ENCODE measurements at regions not wholly inside any gene's neighbourhood (a gene's known extent, or its start where the extent isn't known, plus 50 kb on each side); places are given as distances from the start of the nearest gene placed in this dataset.
"Not testable (repeated sequence)": the region's sequence is repeated elsewhere in the genome, so short reads cannot be mapped to it uniquely, and the experiment has no call there.

GRCh38 chr5:53160895-53161294 is 51.3 kb upstream of the MOCS2 start:
- DNase-seq = no peak

- no peak for DNase-seq
Observed at GRCh38 chr5:53161876-53162275, 52.3 kb upstream of the MOCS2 start.

DNA sequence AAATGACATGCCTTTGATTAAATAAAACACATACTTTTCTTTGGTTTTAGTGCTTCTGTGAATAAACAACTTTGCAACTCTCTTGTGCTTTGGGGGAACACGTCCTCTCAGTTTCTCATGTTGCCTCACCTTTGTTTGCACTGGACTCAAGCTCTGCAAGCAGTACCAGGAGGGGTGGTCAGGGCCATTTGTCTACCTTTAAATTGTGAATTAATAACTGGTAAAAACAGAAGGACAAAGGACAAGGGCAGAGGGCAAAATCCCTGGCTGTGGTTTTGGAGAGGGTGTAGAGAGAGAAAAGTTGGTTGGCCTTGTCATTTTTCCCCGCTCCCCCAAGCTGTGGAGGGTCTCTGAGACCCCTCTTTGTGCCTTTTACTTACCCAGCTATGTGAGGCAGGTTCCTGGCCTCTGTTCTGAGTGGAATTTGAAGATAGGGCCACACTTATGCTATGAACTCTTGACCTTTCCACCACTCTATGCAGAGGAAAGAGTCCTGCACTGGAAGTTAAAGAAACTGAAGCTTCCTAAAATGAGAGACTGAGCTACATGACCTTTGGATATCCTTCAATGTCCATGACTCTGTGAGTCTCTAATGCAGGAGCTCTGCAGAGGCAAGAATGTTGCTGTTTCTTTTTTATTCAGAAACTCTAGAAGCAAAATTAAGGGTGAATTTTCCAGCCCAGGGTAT is 55.1 kb upstream of the MOCS2 start:
- DNase-seq = no peak

GRCh38 chr5:53165431-53166182 is 56.0 kb upstream of the MOCS2 start:
- DNase-seq = peak in 1 of 2 donors; percentile 37

- DNase-seq = peak in 1 of 2 donors; percentile 55
Observed at GRCh38 chr5:53166183-53166495, 56.6 kb upstream of the MOCS2 start.

- no peak for DNase-seq
Observed at GRCh38 chr5:53167836-53168235, 58.3 kb upstream of the MOCS2 start.

DNA sequence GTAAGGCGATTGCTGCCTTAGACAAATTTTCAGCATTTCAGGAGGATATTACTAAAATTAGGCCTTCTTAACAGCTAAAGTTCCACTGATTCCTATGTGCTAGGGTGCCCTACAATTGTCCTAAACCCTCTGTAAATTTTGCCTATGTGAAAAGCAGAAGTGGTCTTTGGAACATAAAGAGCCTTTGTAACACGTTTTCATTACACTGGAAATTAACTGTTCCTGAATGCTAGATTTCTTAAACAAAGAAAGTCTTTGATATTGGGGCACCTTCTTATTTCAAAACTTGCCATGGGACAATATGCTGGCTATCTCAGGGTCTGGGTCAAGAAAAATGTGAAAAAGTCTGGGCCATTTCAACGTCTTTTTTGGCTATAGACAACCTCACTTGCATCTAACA is 60.4 kb upstream of the MOCS2 start:
- DNase-seq = no peak

- no peak for DNase-seq
Observed at GRCh38 chr5:53170746-53171349, 61.3 kb upstream of the MOCS2 start.

DNA sequence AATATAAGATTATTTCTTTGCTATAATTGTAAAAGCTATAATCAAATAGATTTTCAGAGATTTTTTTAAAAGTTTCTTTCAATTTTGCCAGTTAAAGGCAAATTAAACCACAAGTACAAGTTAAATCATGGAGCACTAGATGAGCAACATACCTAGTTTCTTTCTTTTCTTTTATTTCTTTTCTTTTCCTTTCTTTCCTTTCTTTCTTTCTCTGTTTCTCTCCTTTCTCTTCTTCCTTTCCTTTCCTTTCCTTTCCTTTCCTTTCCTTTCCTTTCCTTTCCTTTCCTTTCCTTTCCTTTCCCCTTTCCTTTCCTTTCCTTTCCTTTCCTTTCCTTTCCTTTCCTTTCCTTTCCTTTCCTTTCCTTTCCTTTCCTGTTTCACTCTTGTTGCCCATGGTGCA is 62.5 kb upstream of the MOCS2 start:
- DNase-seq = not testable (repeated sequence)

GRCh38 chr5:53172630-53173029 is 63.1 kb upstream of the MOCS2 start:
- no peak for DNase-seq

GRCh38 chr5:53173083-53173482 is 63.5 kb upstream of the MOCS2 start:
- DNase-seq = no peak

DNA sequence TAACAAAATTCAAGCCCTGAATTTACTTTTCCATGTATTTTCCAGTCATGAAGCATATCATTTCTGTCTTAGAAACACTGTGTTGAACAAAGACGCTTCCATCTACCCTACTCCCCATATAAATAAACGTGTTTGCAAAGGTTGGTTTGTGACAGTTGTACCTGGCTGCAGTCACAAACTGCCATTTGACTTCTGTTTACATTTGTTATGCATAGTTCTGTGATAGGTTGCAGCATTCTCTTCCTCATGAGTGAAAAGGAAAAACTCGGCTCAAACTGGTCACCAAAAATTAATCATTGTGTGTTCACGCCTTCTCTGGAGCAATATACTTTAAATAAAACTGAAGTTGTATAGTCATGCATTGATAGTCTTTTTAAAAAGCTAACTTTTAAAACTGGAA is 69.3 kb upstream of the MOCS2 start:
- DNase-seq = no peak

- no peak for DNase-seq
Observed at GRCh38 chr5:53179691-53180090, 70.1 kb upstream of the MOCS2 start.

DNA sequence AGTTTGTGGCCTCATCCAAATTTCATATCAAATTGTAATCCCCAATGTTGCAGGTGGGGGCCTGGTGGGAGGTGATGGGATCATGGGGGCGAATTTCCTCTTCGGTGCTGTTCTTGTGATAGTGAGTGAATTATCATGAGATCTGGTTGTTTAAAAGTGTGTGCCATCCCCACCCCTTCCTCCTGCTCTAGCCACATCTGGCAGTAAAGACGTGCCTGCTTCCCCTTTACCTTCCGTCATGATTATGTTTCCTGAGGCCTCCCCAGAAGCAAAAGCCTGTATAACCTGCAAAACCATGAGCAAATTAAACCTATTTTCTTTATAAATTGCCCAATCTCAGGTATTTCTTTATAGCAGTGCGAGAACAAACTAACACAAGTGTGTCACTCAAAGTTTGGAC is 71.0 kb upstream of the MOCS2 start:
- no peak for DNase-seq

DNA sequence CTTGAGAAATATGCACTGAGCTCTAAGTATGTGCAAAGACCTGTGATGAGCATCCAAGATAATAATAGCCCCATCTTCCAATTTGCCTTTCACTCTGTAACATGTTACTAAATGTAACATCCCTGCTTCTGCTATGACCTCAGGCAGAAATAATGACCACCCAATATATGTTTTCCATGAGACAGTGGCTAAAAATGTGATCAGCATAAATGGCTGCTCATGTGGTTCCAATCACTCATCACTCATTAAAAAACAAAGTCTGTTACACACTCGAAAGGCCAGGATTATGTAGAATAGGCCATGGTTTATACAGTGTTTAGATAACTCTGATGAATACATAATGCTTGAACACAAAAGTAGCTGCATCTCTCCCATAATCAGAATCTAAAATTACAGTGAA is 71.4 kb upstream of the MOCS2 start:
- DNase-seq = no peak

- no peak for DNase-seq
Observed at GRCh38 chr5:53183880-53184279, 74.3 kb upstream of the MOCS2 start.

- DNase-seq = no peak
Observed at GRCh38 chr5:53191548-53192165, 82.1 kb upstream of the MOCS2 start.

- no peak for DNase-seq
Observed at GRCh38 chr5:53194086-53194485, 84.5 kb upstream of the MOCS2 start.

DNA sequence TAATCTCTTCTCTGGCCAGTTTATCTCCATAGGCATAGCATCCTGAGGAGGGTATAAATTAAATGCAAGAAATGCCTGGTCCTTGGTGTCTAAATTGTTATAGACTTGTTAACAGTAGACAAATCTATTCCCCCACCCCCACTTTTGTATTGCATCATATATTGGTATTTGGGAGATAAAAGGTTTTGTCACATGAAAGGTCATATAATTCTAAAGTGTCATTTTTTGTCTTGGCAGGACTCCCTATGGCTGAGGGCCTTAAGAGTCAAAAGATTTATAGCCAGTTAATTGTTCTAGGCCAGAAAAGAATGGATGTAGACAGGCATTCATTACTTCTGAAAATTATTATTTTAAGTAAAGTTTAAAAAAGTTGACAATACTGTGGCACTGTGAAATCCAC is 90.3 kb upstream of the MOCS2 start:
- no peak for DNase-seq

GRCh38 chr5:53200306-53200705 is 90.7 kb upstream of the MOCS2 start:
- DNase-seq = no peak

DNA sequence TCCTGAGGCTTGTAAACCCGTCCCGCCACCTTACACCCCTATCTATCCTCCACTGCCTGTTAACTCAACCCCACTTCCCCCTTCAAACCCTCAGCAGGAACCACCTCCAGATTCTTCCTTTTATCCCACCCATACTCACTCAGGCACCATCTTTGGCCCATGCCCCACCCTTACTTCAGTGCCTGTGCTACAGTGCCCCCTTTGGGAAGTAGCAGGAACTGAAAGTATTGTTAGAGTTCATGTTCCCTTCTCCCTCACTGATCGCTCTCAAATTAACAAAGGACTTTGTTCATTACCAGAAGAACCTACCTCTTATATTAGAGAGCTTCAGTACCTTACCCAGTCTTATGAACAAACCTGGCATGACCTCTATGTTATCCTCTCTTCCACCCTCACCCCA is 92.2 kb upstream of the MOCS2 start:
- DNase-seq = no peak

DNA sequence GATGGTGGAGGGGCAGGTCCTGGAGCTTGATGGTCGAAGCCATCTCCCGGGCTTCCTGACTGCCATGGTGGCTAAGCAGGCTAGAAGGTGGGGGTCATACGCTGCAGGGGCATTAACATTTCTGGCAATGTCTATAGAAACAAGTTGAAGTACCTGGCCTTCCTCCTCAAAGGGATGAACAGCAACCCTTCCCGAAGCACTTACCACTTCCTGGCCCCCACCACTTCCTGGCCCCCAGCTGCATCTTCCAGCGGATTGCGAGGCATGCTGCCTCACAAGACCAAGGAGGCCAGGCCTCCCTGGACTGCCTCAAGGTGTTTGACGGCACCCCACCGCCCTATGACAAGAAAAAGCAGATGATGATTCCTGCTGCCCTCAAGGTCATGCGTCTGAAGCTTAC is 97.0 kb upstream of the MOCS2 start:
- DNase-seq = no peak

- no peak for DNase-seq
Observed at GRCh38 chr5:53211799-53212198, 102.2 kb upstream of the MOCS2 start.

All from right lung (tissue), 2 donors.